GM19023 (cell line): ENCODE measurements at regions not wholly inside any gene's neighbourhood (a gene's known extent, or its start where the extent isn't known, plus 50 kb on each side); places are given as distances from the start of the nearest gene placed in this dataset.
"Not testable (repeated sequence)": the region's sequence is repeated elsewhere in the genome, so short reads cannot be mapped to it uniquely, and the experiment has no call there.

Experiments used
- ATAC-seq: cut with Tn5 transposase; IDR thresholded peaks from one replicate; pipeline ENCODE4 v1.9.1; 2021; ENCODE audit warnings: mild to moderate bottlenecking, moderate library complexity; ENCODE audit not compliant: unreplicated experiment

- no peak for ATAC-seq
These were observed 84.5 kb upstream of the ZNF469 start for GRCh38 chr16:88298181-88298832.

DNA sequence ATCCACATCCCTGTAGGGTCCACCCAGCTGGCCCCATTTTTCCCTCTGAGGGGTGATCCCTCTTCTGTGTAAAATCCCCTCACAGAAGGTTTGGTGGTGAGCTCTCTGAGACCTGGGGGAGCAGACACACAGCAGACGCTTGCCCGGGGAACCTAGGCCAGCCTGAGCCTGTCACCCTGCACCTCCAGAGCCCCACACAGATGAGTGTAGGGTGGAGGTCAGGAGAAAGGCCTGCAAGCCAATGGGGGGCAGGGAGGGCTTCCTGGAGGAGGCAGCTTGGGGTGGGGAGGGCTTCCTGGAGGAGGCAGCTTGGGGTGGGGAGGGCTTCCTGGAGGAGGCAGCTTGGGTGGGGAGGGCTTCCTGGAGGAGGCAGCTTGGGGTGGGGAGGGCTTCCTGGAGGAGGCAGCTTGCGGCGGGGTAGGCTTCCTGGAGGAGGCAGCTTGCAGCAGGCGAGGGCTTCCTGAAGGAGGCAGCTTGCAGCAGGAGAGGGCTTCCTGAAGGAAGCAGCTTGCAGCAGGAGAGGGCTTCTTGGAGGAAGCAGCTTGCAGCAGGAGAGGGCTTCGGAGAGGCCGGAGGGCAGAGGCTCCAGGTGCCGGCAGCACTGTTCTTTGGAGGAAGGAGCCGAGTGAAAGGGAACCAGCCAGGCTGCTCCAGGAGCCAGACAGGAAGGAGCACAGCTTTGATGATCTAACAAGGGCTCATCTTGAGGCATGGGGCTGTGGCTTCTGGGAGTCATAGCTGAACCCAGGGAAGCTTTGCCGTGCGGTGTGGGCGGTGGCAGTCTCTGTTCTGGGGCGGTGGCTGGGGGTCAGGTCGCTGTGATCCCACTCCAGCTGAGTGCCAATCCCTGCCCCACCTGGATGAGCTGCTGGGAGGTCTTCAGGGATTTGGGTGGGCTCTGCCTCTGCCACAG is 83.7 kb upstream of the ZNF469 start:
- ATAC-seq: no peak

- no peak for ATAC-seq
These were observed 82.9 kb upstream of the ZNF469 start for GRCh38 chr16:88299751-88300462.

GRCh38 chr16:88300463-88300835 is 82.3 kb upstream of the ZNF469 start:
- no peak for ATAC-seq

DNA sequence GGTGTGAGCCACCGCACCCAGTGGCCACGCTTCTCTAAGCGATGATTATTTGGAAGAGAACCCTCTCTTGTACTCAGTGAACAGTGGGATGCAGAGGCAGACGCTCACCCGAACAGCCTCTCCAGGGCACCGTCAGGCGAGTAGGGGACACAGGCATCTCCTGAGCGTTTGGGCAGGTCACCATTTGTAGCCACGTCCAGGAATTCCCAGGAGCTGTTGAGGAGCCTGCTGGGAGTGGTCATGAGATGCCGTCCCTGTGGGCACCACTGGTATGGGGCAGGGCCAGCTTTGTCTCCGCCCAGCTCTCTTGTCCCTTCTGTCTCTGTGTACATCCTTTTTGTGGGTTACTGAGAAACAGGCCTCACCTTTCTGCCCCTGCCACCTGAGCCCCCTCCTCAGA is 81.3 kb upstream of the ZNF469 start:
- no peak for ATAC-seq

DNA sequence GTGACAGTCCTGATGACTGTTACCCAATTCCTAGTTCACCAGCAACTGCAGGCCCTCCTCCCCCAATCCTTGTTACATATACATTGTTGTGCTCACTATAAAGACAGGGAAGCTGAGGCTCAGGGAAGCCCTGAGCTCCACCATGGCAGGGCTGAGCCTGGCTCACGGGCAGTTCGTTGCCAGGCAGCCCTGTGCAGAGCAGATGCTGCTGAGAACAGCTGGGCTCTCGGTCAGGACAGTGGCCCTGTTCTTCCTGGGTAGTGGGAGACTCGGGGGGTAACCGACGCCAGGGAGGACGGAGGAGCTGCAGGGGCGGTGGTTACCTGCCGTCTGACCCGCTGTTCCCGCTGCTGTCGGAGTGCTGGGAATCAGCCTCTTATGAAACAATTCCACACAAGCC is 80.9 kb upstream of the ZNF469 start:
- ATAC-seq: no peak

GRCh38 chr16:88302666-88303065 is 80.1 kb upstream of the ZNF469 start:
- ATAC-seq: no peak

DNA sequence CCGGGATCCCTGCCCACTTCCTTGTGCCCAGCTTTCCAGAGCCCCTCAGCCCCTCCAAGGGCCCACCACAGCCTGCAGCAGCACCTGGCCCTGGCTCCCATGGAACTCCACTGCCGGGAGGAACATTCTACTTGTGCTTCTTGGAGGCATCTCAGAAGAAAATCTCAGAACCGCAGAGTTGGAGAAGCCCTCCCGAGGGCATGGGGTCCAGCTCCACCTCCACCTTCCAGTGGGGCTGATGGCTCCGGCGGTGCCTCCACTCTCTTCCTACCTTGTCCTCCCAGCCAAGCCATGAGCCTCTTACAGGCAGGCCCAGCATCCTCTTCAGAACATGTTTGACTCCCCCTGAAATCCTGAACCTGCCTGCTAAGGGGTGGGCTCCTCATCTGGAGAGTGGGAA is 79.4 kb upstream of the ZNF469 start:
- no peak for ATAC-seq

DNA sequence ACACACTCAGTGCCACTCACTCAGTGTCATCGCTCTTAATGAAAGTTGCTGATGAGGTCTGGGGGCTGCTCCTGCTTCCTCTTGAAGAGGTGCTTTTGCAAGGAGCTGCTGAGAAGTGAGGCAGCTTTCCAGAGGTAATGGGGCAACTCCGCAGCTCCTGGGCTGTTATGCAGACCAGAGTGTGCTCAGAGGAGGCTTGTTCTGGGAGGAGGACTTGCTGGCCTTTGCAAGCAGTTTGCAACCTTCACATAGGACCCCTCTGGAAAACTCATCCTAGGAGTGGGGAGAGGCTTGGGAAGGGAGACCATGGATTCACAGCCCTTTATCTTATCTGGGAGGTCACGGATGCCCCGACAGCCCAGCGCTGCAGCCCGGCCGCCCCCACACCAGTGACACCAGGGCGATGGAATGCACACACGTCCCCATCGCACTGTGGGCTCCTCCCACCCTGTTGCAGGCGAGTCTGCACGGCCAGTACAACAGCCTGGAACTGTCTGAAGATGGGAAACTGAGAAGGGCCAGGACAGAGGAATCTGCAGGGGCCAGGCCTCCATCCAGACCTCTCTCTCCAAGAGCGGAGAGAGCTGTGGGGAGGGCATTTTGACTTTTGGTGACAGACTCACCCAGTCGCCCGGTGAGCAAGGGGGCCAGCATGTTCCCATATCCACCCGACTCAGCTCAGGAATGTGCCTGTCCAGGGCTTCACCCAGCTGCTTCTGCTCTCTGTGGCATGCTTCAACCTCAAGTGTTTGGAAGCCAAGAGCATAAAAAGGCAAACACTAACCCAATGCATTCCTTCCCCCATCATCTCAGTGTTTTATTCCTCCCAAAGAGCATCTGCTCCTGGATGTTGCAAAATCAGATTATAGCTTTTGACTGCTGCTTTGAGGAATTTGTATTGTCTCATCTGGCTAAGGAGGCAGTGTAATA is 78.6 kb upstream of the ZNF469 start:
- ATAC-seq: no peak

- ATAC-seq: no peak
These were observed 77.6 kb upstream of the ZNF469 start for GRCh38 chr16:88305176-88305575.

- no peak for ATAC-seq
These were observed 76.3 kb upstream of the ZNF469 start for GRCh38 chr16:88306411-88306810.

GRCh38 chr16:88306860-88307545 is 75.8 kb upstream of the ZNF469 start:
- no peak for ATAC-seq

GRCh38 chr16:88308441-88309173 is 74.2 kb upstream of the ZNF469 start:
- no peak for ATAC-seq

DNA sequence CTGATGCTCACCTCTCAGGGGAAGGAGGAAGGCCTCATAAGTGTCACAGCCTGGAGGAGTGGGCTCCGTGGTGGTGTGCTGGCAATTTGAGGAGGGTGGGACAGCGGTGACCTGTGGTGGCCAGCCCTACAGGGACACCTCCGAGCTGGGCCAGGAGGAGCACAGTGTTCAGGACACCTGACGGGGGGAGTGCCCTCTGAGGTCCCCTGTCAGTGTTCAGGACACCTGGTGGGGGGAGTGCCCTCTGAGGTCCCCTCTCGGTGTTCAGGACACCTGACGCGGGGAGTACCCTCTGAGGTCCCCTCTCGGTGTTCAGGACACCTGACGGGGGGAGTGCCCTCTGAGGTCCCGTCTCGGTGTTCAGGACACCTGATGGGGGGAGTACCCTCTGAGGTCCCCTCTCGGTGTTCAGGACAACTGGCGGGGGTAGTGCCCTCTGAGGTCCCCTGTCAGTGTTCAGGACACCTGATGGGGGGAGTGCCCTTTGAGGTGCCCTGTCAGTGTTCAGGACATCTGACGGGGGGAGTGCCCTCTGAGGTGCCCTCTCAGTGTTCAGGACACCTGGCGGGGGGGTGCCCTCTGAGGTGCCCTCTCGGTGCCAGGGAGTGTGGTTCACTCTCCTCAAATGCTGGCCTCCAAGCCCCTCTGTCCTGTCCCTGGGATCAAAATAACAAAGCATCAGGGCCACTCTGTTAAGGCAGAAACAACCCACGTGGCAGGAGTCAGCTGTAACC is 73.4 kb upstream of the ZNF469 start:
- ATAC-seq: no peak

- ATAC-seq: no peak
These were observed 72.9 kb upstream of the ZNF469 start for GRCh38 chr16:88309908-88310265.

- no peak for ATAC-seq
These were observed 71.8 kb upstream of the ZNF469 start for GRCh38 chr16:88310796-88311605.

GRCh38 chr16:88311860-88312259 is 70.9 kb upstream of the ZNF469 start:
- not testable (repeated sequence) for ATAC-seq

DNA sequence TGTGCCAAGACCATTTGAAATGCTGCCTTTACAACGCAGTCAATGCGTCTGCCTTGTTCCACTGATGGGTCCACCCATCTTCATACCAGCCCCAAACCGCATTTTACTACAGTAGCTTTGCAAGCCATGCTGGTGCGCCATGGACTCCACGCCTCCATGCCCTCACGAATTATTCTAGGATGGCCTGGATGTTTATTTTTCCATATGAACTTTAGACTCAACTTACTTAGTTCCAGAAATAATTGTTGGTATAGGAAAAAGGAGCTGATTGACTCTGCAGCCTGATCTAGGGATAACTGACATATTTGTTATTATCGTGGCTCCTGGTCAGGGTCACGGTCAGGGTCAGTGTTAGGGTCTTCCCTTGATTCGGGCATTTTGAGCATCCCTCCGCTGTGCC is 70.0 kb upstream of the ZNF469 start:
- ATAC-seq: no peak
